Spleen (tissue), 11 donors: ENCODE measurements at regions not wholly inside any gene's neighbourhood (a gene's known extent, or its start where the extent isn't known, plus 50 kb on each side); places are given as distances from the start of the nearest gene placed in this dataset.

ENCODE experiments used
- DNase-seq: peaks from one replicate; pipeline ENCODE4 v3.0.0-alpha.2; 2020
- H3K27ac ChIP-seq, 8 donors: fragments of 200-600 bp; sonication (generic) in 7 of 8; 1 replicate in 4 of 8; 2 replicates in 4 of 8; pipeline versions ENCODE4 v1.5.0 to v1.8.0; 2016 to 2021; ENCODE audit warnings: inconsistent platforms in 4 of 8, mild to moderate bottlenecking in 4 of 8, moderate library complexity in 1 of 8
- H3K27me3 ChIP-seq, 7 donors: fragments of 200-600 bp; sonication (generic) in 6 of 7; replicated peaks in 1 of 7; 1 replicate in 4 of 7; 2 replicates in 3 of 7; pipeline versions ENCODE4 v1.5.0 to v1.8.0; 2016 to 2021; ENCODE audit warnings: inconsistent platforms in 3 of 7, mild to moderate bottlenecking in 1 of 7
- H3K36me3 ChIP-seq, 6 donors: fragments of 200-600 bp; sonication (generic) in 5 of 6; 1 replicate in 4 of 6; 2 replicates in 2 of 6; pipeline versions ENCODE4 v1.5.0 to v1.8.0; 2016 to 2021; ENCODE audit warnings: inconsistent platforms in 2 of 6
- H3K4me1 ChIP-seq, 6 donors: fragments of 200-600 bp; sonication (generic) in 5 of 6; 1 replicate in 3 of 6; 2 replicates in 3 of 6; pipeline versions ENCODE4 v1.5.0 to v1.8.0; 2016 to 2021; ENCODE audit warnings: inconsistent platforms in 3 of 6
- H3K4me3 ChIP-seq, 8 donors: fragments of 200-600 bp; sonication (generic) in 7 of 8; 1 replicate in 4 of 8; 2 replicates in 4 of 8; pipeline versions ENCODE4 v1.5.0 to v1.8.0; 2016 to 2021; ENCODE audit warnings: inconsistent platforms in 4 of 8, mild to moderate bottlenecking in 4 of 8, moderate library complexity in 2 of 8
- H3K9me3 ChIP-seq, 8 donors: fragments of 200-600 bp; sonication (generic) in 7 of 8; 1 replicate in 4 of 8; 2 replicates in 4 of 8; pipeline versions ENCODE4 v1.5.0 to v1.8.0; 2016 to 2021; ENCODE audit warnings: inconsistent platforms in 4 of 8
- CTCF ChIP-seq, 11 experiments: fragments of 200-600 bp in 7 of 11; fragments of 450-650 bp in 4 of 11; sonication (generic) in 4 of 11; IDR thresholded peaks in 8 of 11; conservative IDR thresholded peaks in 3 of 11; 1 replicate in 7 of 11; 2 replicates in 4 of 11; pipeline versions ENCODE4 v1.4.0 to v1.8.0; 2016 to 2021; ENCODE audit warnings: antibody characterized with exemption in 11 of 11, inconsistent platforms in 4 of 11, mild to moderate bottlenecking in 1 of 11
- POLR2A ChIP-seq, 3 donors: fragments of 450-650 bp; IDR thresholded peaks; one replicate each; pipeline ENCODE4 v1.5.1; 2017; ENCODE audit warnings: antibody characterized with exemption in 3 of 3, mild to moderate bottlenecking in 1 of 3
- POLR2AphosphoS5 ChIP-seq, 3 donors: sonication (generic); formaldehyde crosslinking; IDR thresholded peaks; one replicate each; pipeline ENCODE4 v1.5.1; 2017; ENCODE audit warnings: antibody characterized with exemption in 3 of 3
- WGBS, 5 donors: extraction: QIAGEN DNeasy Blood & Tissue Kit in 3 of 5; methylation state at CpG; one replicate each; pipeline versions ENCODE4 v1.1.5 to v1.1.7; 2013 to 2018; 5-methylcytosine and 5-hydroxymethylcytosine counted together
- intact Hi-C: fragments of 100-400 bp; cut with DNase I; formaldehyde crosslinking; loops from one replicate; pipeline ENCODE4 v1.15.0; 2023; ENCODE audit warnings: low total_unique reads
- donor health status: healthy with polysubstance abuse.
- donor health status: DM: no; HTN: no; CAD: no; lungs with moderate emphysema.
- donor health status: DM: no; HTN: no; CAD: no.
- donor health status: Bipolar disorder and iron deficiency.
- donor health status: healthy.
- donor health status: DM: no; HTN: no; CAD: no.
- donor health status: DM: yes; HTN: yes; CAD: no.

- peaks cover 0 to 3% (median 0%) of the 10 kb centered on the region in 7 donors for H3K27me3 ChIP-seq
- DNase-seq, result no peak
- intact Hi-C loops, result no loop called here
- WGBS, 5 donors, result 60 to 87% (median 76%) methylated on average over 1 of the region's 1 CpG
- no peaks in the 10 kb centered on the region for H3K9me3 ChIP-seq
- H3K36me3 ChIP-seq, result no peaks in the 10 kb centered on the region
- peaks cover 0 to 14% (median 0%) of the 10 kb centered on the region in 6 donors for H3K4me1 ChIP-seq
- H3K27ac ChIP-seq, result no peak overlapping the region
- TF ChIP-seq POLR2A (IDR thresholded peaks at IDR 0.05), result no peak
- no peak for TF ChIP-seq CTCF (IDR thresholded peaks at IDR 0.05 in 8 of 11, conservative IDR thresholded peaks at IDR 0.05 in 3 of 11)
- TF ChIP-seq POLR2AphosphoS5 (IDR thresholded peaks at IDR 0.05), result no peak
- H3K4me3 ChIP-seq, result no peak overlapping the region
Observed at GRCh38 chr2:151025816-151026215, 235.8 kb downstream of the RBM43 start.

- Histone ChIP-seq H3K27me3 (peaks cover 0 to 3% (median 0%) of the 10 kb centered on the region in 7 donors), H3K4me3 (no peak overlapping the region), H3K4me1 (peaks cover 0 to 10% (median 0%) of the 10 kb centered on the region in 6 donors), H3K27ac (no peak overlapping the region), H3K9me3 (no peaks in the 10 kb centered on the region), H3K36me3 (no peaks in the 10 kb centered on the region)
- 44 to 53% (median 50%) methylated on average over 4 of the region's 4 CpGs for WGBS, 5 donors
- intact Hi-C loops, result no loop called here
- DNase-seq, result no peak
- no peak for TF ChIP-seq POLR2A (IDR thresholded peaks at IDR 0.05)
- no peak for TF ChIP-seq POLR2AphosphoS5 (IDR thresholded peaks at IDR 0.05)
- TF ChIP-seq CTCF (IDR thresholded peaks at IDR 0.05 in 8 of 11, conservative IDR thresholded peaks at IDR 0.05 in 3 of 11), result no peak
Observed at GRCh38 chr2:151024696-151025251, 236.9 kb downstream of the RBM43 start.

- no peak overlapping the region for H3K4me3 ChIP-seq
- H3K27me3 ChIP-seq, result peaks cover 0 to 3% (median 0%) of the 10 kb centered on the region in 7 donors
- peaks cover 0 to 4% (median 0%) of the 10 kb centered on the region in 8 donors for H3K9me3 ChIP-seq
- DNase-seq, result no peak
- intact Hi-C loops, result no loop called here
- no peaks in the 10 kb centered on the region for H3K36me3 ChIP-seq
- TF ChIP-seq POLR2A (IDR thresholded peaks at IDR 0.05), result no peak
- TF ChIP-seq POLR2AphosphoS5 (IDR thresholded peaks at IDR 0.05), result no peak
- no peak for TF ChIP-seq CTCF (IDR thresholded peaks at IDR 0.05 in 8 of 11, conservative IDR thresholded peaks at IDR 0.05 in 3 of 11)
- H3K27ac ChIP-seq, result peak overlapping the region in 1 of 8 donors; percentile 19
- 61 to 81% (median 73%) methylated on average over 5 of the region's 5 CpGs for WGBS, 5 donors
- no peaks in the 10 kb centered on the region for H3K4me1 ChIP-seq
Observed at GRCh38 chr2:151021747-151022452, 239.8 kb downstream of the RBM43 start.

GRCh38 chr2:151020411-151020810 lies 241.3 kb downstream of the RBM43 start:
- H3K4me3 ChIP-seq, result no peak overlapping the region
- H3K27ac ChIP-seq, result peak overlapping the region in 1 of 8 donors; percentile 7
- no peaks in the 10 kb centered on the region for H3K4me1 ChIP-seq
- H3K36me3 ChIP-seq, result no peaks in the 10 kb centered on the region
- TF ChIP-seq CTCF (IDR thresholded peaks at IDR 0.05 in 8 of 11, conservative IDR thresholded peaks at IDR 0.05 in 3 of 11), result no peak
- no peak for TF ChIP-seq POLR2A (IDR thresholded peaks at IDR 0.05)
- intact Hi-C loops, result no loop called here
- DNase-seq, result no peak
- 73 to 87% (median 76%) methylated on average over 2 of the region's 2 CpGs for WGBS, 5 donors
- H3K27me3 ChIP-seq, result peaks cover 0 to 3% (median 0%) of the 10 kb centered on the region in 7 donors
- H3K9me3 ChIP-seq, result peaks cover 0 to 4% (median 0%) of the 10 kb centered on the region in 8 donors
